NOMO-1 (cell line): ENCODE measurements at regions not wholly inside any gene's neighbourhood (a gene's known extent, or its start where the extent isn't known, plus 50 kb on each side); places are given as distances from the start of the nearest gene placed in this dataset.
"Not testable (repeated sequence)": the region's sequence is repeated elsewhere in the genome, so short reads cannot be mapped to it uniquely, and the experiment has no call there.

ENCODE experiments used
- DNase-seq, 2 experiments: peaks; one replicate each; lab custom pipeline; 2025; ENCODE audit not compliant: unreplicated experiment in 2 of 2; lab: John Stamatoyannopoulos, UW

DNA sequence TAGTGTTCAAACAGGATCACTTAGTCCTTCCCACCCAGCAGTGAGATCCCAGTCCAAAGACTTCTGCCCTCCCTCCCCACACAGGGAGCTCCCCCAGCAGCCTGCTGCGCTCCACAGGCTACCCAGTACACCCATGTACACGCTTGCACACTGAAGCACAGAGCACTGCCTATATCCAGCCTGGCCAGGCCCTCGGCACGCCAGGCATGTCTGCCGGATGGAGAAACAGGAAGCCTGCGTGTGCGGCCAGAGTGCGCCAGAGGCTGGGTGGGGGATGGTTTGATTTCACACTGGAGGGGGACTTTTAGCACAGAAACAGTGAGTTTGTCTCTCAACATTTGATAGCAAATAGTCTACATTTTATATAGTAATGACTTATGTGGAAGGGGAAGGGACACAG lies 833.5 kb upstream of the IGFBP7 start:
- DNase-seq: no peak

DNA sequence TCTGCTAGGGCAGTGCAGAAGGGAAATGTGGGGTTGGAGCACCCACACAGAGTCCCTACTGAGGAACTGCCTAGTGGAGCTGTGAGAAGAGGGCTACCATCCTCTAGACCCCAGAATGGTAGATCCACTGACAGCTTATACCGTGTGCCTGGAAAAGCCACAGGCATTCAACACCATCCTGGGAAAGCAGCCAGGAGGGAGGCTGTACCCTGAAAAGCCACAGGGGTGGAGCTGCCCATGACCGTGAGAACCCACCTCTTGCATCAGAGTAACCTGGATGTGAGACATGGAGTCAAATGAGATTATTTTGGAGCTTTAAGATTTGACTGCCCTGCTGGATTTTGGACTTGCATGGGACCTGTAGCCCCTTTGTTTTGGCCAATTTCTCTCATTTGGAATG lies 827.1 kb upstream of the IGFBP7 start:
- not testable (repeated sequence) for DNase-seq

DNA sequence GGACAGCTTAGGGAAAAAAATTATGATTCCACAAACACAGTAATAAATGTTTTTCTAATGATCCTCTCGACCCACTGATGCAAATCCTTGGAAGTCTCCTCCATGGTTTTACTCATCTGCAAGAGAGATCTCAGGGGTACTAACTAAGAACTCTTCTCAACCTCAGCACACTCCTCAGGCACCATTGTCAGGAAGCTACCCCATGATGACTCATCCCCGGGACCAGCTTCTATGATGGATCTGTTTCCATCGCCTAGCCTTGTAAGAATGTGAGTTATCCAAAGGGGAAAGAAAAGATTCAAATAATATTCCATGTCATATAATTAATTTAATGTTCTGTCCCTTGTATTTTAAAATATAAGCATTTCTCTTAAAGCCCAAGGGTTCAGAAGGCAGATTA lies 816.1 kb upstream of the IGFBP7 start:
- no peak for DNase-seq

DNA sequence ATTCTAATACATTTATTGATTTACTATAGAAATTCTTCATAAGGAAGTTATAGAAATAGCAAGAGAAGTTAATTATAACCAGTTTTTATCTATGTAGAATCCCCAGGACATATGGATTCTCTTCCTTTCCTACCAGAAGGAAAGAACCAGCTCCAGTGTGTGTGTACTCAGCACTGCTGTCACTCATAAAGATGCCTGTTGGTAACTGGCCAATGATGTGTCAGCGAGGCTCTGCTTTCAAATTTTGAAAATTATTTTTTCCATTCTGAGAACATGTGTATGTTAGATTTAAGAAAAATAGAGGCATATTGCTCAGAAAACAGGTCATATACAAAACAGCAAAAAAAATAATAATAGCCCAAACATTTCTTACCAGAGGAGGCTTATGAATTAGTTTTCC lies 814.8 kb upstream of the IGFBP7 start:
- no peak for DNase-seq

GRCh38 chr4:57916479-57916878 lies 806.3 kb upstream of the IGFBP7 start:
- DNase-seq: no peak

- DNase-seq: no peak
These were observed 801.0 kb upstream of the IGFBP7 start for GRCh38 chr4:57911203-57911602.

- DNase-seq: no peak
These were observed 800.0 kb upstream of the IGFBP7 start for GRCh38 chr4:57910151-57910550.

GRCh38 chr4:57905965-57906364 lies 795.8 kb upstream of the IGFBP7 start:
- DNase-seq: no peak

DNA sequence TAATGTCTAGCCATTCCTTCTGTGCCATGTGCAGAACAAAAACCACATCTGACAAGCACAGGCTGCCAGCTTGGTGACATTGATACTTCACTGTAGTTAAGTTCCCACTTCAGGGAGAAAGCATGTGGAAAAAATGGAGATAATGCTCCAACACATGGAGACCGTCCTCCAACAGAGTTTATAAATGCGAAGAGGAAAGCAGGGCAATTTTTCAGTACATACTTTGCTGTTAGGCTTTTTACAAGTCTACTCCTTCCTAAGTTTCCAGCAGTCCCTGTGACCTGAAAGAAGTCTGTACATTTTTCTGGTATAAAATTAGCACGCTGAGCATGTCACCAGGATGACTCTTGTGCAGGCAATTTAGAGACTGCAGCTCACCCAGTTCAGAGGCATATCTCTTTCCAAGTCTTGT lies 766.9 kb upstream of the IGFBP7 start:
- no peak for DNase-seq

DNA sequence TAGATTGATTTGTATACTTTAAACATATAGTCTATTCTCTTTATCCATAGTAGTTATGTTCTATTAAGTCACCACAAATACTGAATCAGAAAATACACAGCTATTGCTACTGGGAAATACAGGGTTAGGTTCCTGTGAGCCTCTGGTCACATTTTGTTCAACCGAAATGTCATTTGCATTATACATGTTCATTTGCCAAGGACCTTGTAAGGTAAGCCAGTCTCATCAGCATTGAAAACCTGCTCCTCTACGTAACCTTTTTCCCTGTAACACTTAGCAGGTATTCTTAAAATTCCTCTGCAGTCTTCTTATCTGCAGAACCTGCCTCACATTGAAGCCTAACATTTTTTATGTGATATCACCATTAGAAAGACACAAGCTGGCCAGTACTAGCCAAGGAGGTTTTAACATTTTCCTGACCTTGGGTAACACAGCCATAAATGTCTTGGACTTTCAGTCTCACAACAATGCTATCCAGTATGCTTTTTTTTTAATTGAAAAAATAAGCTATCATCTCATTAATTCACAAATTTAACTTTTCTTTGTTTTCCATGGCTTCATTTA lies 765.7 kb upstream of the IGFBP7 start:
- DNase-seq: no peak

- no peak for DNase-seq
These were observed 756.4 kb upstream of the IGFBP7 start for GRCh38 chr4:57866468-57867171.

GRCh38 chr4:57865264-57865663 lies 755.1 kb upstream of the IGFBP7 start:
- no peak for DNase-seq

DNA sequence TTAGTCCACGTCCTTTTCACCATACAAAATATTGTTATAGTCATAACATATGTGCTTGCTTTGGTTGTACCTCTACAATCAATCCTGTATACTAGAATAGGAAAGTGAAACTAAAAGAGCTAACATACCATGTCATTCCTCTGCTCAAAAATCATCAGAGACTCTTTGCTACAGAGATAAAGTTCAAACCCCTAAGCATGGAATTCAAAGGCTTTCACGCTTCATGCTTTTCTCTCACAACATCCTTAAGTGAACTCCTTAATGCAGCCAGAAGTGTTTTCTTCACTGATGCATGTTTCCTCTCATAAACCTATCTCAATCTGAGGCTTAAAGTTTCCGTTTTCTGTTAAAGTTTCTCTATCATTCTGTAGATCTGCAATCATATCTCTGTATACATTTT lies 744.6 kb upstream of the IGFBP7 start:
- no peak for DNase-seq

- DNase-seq: no peak
These were observed 740.0 kb upstream of the IGFBP7 start for GRCh38 chr4:57850141-57850540.

DNA sequence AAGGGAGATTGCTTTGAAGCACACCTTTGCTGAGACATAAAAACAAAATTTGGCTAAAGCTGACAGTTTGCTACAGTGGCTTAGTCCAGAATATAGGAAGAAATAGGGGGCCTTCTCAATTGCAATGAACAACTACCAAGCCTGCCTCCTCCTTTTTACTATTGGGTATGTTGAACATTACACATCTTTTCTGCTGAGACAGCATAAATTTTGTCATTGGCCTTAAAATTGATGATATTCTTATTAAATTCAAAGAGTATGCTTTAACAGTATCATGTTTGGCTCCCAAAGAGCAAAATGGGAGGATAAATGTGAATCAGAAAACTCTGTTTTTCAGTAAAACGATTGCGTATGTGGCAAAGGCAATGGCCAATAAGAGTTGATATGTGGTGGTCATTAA lies 721.9 kb upstream of the IGFBP7 start:
- no peak for DNase-seq

DNA sequence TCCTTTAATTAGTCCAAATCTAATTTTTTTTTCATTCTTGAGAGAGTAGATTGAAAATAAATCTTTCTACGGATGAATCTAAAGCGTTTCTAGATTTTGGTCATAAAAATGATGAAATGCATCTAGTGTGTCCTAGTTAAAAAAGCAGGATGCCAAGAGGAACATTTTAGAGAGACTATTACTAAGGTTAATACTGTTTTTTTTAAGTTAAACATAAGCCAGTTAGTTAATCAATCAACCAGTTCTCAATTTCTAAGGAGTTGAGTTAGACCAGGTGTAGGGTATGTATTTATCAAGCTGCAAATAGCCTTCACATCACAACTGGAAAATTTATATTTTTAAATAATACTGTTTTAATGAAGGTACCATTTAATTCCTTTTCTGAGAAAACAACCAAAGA lies 679.5 kb upstream of the IGFBP7 start:
- DNase-seq: no peak

DNA sequence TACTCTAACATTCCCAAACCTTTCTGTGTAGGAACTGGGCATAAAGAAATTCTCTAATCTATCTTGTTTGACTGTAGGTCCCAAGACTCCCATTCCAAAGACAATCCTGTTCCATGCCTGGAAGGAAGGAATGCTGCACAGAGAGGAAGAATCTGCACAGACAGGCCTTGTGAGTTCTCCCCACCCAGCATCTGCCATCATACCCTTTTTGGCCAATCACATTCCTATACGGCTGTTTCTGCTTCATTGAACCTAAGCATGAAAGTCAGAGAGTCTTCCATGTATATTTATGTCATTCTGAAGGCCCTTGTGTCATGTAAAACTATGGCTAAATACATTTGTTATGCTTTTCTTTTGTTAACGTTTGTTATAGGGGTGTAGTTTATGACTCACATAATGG lies 667.7 kb upstream of the IGFBP7 start:
- no peak for DNase-seq

GRCh38 chr4:57774681-57775080 lies 664.5 kb upstream of the IGFBP7 start:
- DNase-seq: no peak

- DNase-seq: no peak
These were observed 664.0 kb upstream of the IGFBP7 start for GRCh38 chr4:57774171-57774570.

DNA sequence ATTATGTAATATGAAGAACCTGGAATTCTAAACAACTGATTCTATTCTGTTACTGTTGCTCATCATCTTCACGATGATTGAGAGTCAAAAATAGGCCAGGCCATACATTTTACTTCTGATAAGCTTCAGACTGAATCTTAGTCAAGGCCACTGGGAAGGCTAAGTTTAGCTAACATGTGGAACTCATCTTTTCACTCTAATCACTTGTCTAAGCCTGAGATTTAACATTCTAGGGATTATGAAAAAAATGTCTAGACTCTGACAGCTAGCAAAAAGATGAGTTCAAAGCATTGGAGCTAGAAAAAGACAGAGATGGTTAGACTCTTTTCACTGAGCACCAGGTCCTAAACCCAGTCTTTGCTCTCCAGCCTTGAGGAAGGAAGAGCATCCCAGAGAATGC lies 656.2 kb upstream of the IGFBP7 start:
- DNase-seq: no peak

GRCh38 chr4:57764856-57765255 lies 654.7 kb upstream of the IGFBP7 start:
- DNase-seq: no peak

DNA sequence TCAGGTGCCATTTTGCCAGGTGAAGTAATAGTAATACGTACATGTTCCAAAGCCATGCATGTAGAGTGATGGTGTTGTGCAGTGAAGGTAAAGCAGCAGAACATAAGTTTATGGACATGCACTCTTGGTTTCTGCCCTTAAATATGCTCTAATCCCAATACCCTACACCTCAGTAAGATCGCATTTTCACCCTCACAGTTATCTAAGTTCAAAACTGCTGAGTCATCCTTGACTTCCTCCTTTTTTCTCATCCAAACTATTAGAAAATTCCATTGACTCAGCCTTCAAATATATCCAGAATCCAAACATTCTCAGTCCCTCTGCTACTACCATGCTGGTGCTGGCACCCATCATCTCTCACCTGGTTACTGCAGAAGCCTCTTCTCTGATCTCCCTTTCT lies 652.9 kb upstream of the IGFBP7 start:
- DNase-seq: no peak

- DNase-seq: no peak
These were observed 630.5 kb upstream of the IGFBP7 start for GRCh38 chr4:57740625-57741190.
